A549 (cell line): ENCODE measurements at regions not wholly inside any gene's neighbourhood (a gene's known extent, or its start where the extent isn't known, plus 50 kb on each side); places are given as distances from the start of the nearest gene placed in this dataset.

Experiments
- ATAC-seq, 2 experiments: fragments of 200-7000 bp in 1 of 2; fragments of >200 bp in 1 of 2; cut with Nextera tagmentation in 1 of 2; cut with Tn5 transposase in 1 of 2; 3 replicates each; pipeline versions ENCODE4 v1.8.0 to v1.9.1; 2018 to 2020; ENCODE audit warnings: mild to moderate bottlenecking in 1 of 2, moderate library complexity in 1 of 2
- CTCF ChIA-PET: fragments of 300-600 bp; sonication (Branson Sonifier 250); formaldehyde crosslinking; extraction: SDS; loops from one replicate; lab custom pipeline; 2021; ENCODE audit warnings: antibody characterized with exemption, inconsistent platforms; lab: Yijun Ruan, JAX
- POLR2A ChIA-PET: fragments of 350-600 bp; formaldehyde crosslinking; extraction: SDS; loops from one replicate; lab custom pipeline; 2021; ENCODE audit warnings: antibody characterized with exemption, inconsistent platforms; lab: Yijun Ruan, JAX
- DNase-seq, 2 experiments: peaks; one replicate each; pipeline versions ENCODE4 v3.0.0 to v3.0.0-alpha.2; 2011 to 2016; ENCODE audit warnings: low read depth in 1 of 2, low spot score in 1 of 2
- FAIRE-seq: peaks from 2 replicates; lab custom pipeline; 2011; peaks lifted over from hg19 to GRCh38; lab: Jason Lieb, UNC
- H3K27ac ChIP-seq, 2 experiments: fragments of >200 bp; sonication (Bioruptor Twin); formaldehyde crosslinking; 3 replicates each; pipeline ENCODE4 v1.5.1; 2016 to 2017
- H3K4me1 ChIP-seq: fragments of >200 bp; sonication (Bioruptor Twin); formaldehyde crosslinking; 3 replicates; pipeline ENCODE4 v1.6.1; 2016
- H3K4me2 ChIP-seq: fragments of >200 bp; sonication (Bioruptor Twin); formaldehyde crosslinking; 3 replicates; pipeline ENCODE4 v1.6.1; 2016
- H3K4me3 ChIP-seq: fragments of >200 bp; sonication (Bioruptor Twin); formaldehyde crosslinking; 3 replicates; pipeline ENCODE4 v1.5.1; 2016
- H3K9me3 ChIP-seq: fragments of >200 bp; sonication (Bioruptor Twin); formaldehyde crosslinking; 3 replicates; pipeline ENCODE4 v1.6.1; 2016
- CBX8 ChIP-seq: fragments of 200-600 bp; sonication (generic); IDR thresholded peaks from 2 replicates; pipeline ENCODE4 v1.6.1; 2016
- CHD2 ChIP-seq: fragments of 150-350 bp; IDR thresholded peaks from 2 replicates; pipeline ENCODE4 v1.6.1; 2014; ENCODE audit warnings: low read length; ENCODE audit not compliant: partially characterized antibody
- EP300 ChIP-seq, 2 experiments: fragments of >200 bp; sonication (Bioruptor Twin); formaldehyde crosslinking; IDR thresholded peaks; 2 replicates in 1 of 2; 3 replicates in 1 of 2; pipeline ENCODE4 v1.6.1; 2016 to 2017
- FOSB ChIP-seq: fragments of 250-450 bp; sonication (Bioruptor Pico); IDR thresholded peaks from 2 replicates; pipeline ENCODE4 v1.5.0; 2020; ENCODE audit warnings: mild to moderate bottlenecking, moderate library complexity
- GATA3 ChIP-seq: IDR thresholded peaks from 2 replicates; pipeline ENCODE4 v1.6.1; 2012; ENCODE audit warnings: borderline replicate concordance
- HEYL ChIP-seq: fragments of 250-450 bp; sonication (Bioruptor Pico); IDR thresholded peaks from 2 replicates; pipeline ENCODE4 v1.8.0; 2021; ENCODE audit warnings: mild to moderate bottlenecking, moderate library complexity
- HOXA7 ChIP-seq: fragments of 250-450 bp; sonication (Bioruptor Pico); IDR thresholded peaks from 2 replicates; pipeline ENCODE4 v1.5.0; 2020; ENCODE audit warnings: mild to moderate bottlenecking, moderate library complexity
- HOXB13 ChIP-seq: fragments of 250-450 bp; sonication (Bioruptor Pico); IDR thresholded peaks from 2 replicates; pipeline ENCODE4 v1.5.0; 2020; ENCODE audit warnings: low read depth, mild to moderate bottlenecking, moderate library complexity
- KDM5A ChIP-seq: fragments of 200-600 bp; sonication (generic); IDR thresholded peaks from 2 replicates; pipeline ENCODE4 v1.6.1; 2016; ENCODE audit warnings: antibody characterized with exemption, mild to moderate bottlenecking
- MAX ChIP-seq: IDR thresholded peaks from 2 replicates; pipeline ENCODE4 v1.6.1; 2012
- POLR2AphosphoS2 ChIP-seq: conservative IDR thresholded peaks from 2 replicates; pipeline ENCODE4 v1.6.1; 2012; ENCODE audit warnings: low read length, improper control_type of control experiment, inconsistent platforms
- RARB ChIP-seq: fragments of 250-450 bp; sonication (Bioruptor Pico); IDR thresholded peaks from 2 replicates; pipeline ENCODE4 v1.8.0; 2021; ENCODE audit warnings: mild to moderate bottlenecking, moderate library complexity
- RFX5 ChIP-seq: fragments of 450-650 bp; IDR thresholded peaks from 2 replicates; pipeline ENCODE4 v1.7.1; 2014; ENCODE audit warnings: antibody characterized with exemption, mild to moderate bottlenecking, moderate library complexity
- RNF2 ChIP-seq: fragments of 200-600 bp; sonication (generic); IDR thresholded peaks from 2 replicates; pipeline ENCODE4 v1.6.1; 2016; ENCODE audit warnings: low read depth, mild to moderate bottlenecking, antibody characterized with exemption, moderate library complexity, borderline replicate concordance
- SREBF2 ChIP-seq: fragments of 450-650 bp; IDR thresholded peaks from 2 replicates; pipeline ENCODE4 v1.6.1; 2014; ENCODE audit warnings: mild to moderate bottlenecking, moderate library complexity
- TFCP2L1 ChIP-seq: fragments of 250-450 bp; sonication (Bioruptor Pico); IDR thresholded peaks from 2 replicates; pipeline ENCODE4 v1.5.0; 2021; ENCODE audit warnings: mild to moderate bottlenecking
- ZC3H11A ChIP-seq: fragments of 450-650 bp; IDR thresholded peaks from 2 replicates; pipeline ENCODE4 v1.6.1; 2014; ENCODE audit warnings: antibody characterized with exemption, mild to moderate bottlenecking
- ZSCAN20 ChIP-seq: fragments of 250-450 bp; sonication (Bioruptor Pico); IDR thresholded peaks from 2 replicates; pipeline ENCODE4 v1.8.0; 2022; ENCODE audit warnings: mild to moderate bottlenecking, moderate library complexity
- WGBS: methylation state at CpG from one replicate; pipeline ENCODE4 v1.1.6; 2017; ENCODE audit errors: missing lambda C conversion rate; 5-methylcytosine and 5-hydroxymethylcytosine counted together
- TF ChIP-seq, protein P1 (sequence below): fragments of >200 bp; sonication (Bioruptor Twin); formaldehyde crosslinking; IDR thresholded peaks from 2 replicates; pipeline ENCODE4 v1.6.1; 2016
- TF ChIP-seq, protein P2 (sequence below): fragments of 200-600 bp; sonication (generic); IDR thresholded peaks from 2 replicates; pipeline ENCODE4 v1.6.1; 2016; ENCODE audit warnings: antibody characterized with exemption, mild to moderate bottlenecking, moderate library complexity

GRCh38 chr9:7377489-7377888 is 422.1 kb downstream of the DMAC1 start:
- POLR2A ChIA-PET = no interaction called here
- no peak for TF ChIP-seq RARB (CRISPR knock-in tag)
- TF ChIP-seq, all 56 proteins: peak for 0
- WGBS = 44% methylated on average over 2 of the region's 2 CpGs
- CTCF ChIA-PET = interaction anchor here (0.7 kb wide), 1 partner anchor 25 kb away, joined by 3 read pairs; no protein-coding TSS in a partner anchor
- Histone ChIP-seq H3K4me2 (no peak overlapping the region), H3K27ac (no peak overlapping the region), H3K9me3 (0 out of 3 replicates have a peak, but pooled peaks cover 3% of the 10 kb centered on the region), H3K4me1 (no peaks in the 10 kb centered on the region), H3K4me3 (no peak overlapping the region)
- DNase-seq (no peak), ATAC-seq (no peak), FAIRE-seq (no peak)

DNA sequence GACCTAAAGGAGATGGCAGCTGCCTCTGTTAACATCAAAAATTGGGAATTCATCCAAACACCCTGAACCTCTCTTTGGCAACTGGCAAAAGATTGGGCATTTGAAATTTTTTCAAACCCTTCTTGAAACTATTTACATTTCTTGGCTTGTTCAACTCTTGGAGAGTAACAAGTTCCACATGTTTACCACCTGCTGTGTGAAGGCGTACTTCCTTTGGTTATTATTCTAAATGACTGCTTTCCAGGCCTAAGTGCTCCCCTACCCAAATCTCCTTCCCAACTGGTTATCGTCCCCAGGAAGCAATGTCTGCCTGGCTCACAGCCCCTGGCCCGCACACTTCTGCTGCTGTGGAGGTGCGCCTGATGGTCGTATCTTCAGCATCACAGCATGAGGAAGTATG is 422.7 kb downstream of the DMAC1 start:
- H3K9me3 ChIP-seq = 0 out of 3 replicates have a peak, but pooled peaks cover 3% of the 10 kb centered on the region
- WGBS = 59% methylated on average over 5 of the region's 5 CpGs
- no peak overlapping the region for H3K27ac ChIP-seq
- DNase-seq (no peak), ATAC-seq (no peak), FAIRE-seq (no peak)
- ChIA-PET CTCF (interaction anchor here (1.2 kb wide), 2 partner anchors 10 to 19 kb away, joined by 3 read pairs; no protein-coding TSS in a partner anchor), POLR2A (no interaction called here)
- no peak for TF ChIP-seq ZSCAN20 (CRISPR knock-in tag)
- no peak for TF ChIP-seq RNF2
- no peak for TF ChIP-seq MAX
- no peak for TF ChIP-seq FOSB (CRISPR knock-in tag)
- no peak for TF ChIP-seq CHD2
- no peak for TF ChIP-seq EP300 (IDR thresholded peaks at IDR 0.05)
- no peak for TF ChIP-seq CBX8
- H3K4me3 ChIP-seq = no peak overlapping the region
- H3K4me2 ChIP-seq = no peak overlapping the region
- H3K4me1 ChIP-seq = no peaks in the 10 kb centered on the region

GRCh38 chr9:7376213-7376612 is 423.4 kb downstream of the DMAC1 start:
- no peak overlapping the region for H3K4me3 ChIP-seq
- no peaks in the 10 kb centered on the region for H3K4me1 ChIP-seq
- CTCF ChIA-PET = interaction anchor here (0.6 to 1.2 kb wide), 4 partner anchors 11 to 287 kb away, joined by 3 read pairs; no protein-coding TSS in a partner anchor
- H3K4me2 ChIP-seq = no peak overlapping the region
- 0 out of 3 replicates have a peak, but pooled peaks cover 3% of the 10 kb centered on the region for H3K9me3 ChIP-seq
- ATAC-seq (no peak), DNase-seq (no peak), FAIRE-seq (no peak)
- H3K27ac ChIP-seq = no peak overlapping the region
- TF ChIP-seq HOXB13 = no peak
- TF ChIP-seq, protein P1, sequence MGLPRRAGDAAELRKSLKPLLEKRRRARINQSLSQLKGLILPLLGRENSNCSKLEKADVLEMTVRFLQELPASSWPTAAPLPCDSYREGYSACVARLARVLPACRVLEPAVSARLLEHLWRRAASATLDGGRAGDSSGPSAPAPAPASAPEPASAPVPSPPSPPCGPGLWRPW = no peak
- TF ChIP-seq KDM5A = no peak
- no peak for TF ChIP-seq GATA3
- no peak for TF ChIP-seq HEYL (CRISPR knock-in tag)
- TF ChIP-seq, protein P2, sequence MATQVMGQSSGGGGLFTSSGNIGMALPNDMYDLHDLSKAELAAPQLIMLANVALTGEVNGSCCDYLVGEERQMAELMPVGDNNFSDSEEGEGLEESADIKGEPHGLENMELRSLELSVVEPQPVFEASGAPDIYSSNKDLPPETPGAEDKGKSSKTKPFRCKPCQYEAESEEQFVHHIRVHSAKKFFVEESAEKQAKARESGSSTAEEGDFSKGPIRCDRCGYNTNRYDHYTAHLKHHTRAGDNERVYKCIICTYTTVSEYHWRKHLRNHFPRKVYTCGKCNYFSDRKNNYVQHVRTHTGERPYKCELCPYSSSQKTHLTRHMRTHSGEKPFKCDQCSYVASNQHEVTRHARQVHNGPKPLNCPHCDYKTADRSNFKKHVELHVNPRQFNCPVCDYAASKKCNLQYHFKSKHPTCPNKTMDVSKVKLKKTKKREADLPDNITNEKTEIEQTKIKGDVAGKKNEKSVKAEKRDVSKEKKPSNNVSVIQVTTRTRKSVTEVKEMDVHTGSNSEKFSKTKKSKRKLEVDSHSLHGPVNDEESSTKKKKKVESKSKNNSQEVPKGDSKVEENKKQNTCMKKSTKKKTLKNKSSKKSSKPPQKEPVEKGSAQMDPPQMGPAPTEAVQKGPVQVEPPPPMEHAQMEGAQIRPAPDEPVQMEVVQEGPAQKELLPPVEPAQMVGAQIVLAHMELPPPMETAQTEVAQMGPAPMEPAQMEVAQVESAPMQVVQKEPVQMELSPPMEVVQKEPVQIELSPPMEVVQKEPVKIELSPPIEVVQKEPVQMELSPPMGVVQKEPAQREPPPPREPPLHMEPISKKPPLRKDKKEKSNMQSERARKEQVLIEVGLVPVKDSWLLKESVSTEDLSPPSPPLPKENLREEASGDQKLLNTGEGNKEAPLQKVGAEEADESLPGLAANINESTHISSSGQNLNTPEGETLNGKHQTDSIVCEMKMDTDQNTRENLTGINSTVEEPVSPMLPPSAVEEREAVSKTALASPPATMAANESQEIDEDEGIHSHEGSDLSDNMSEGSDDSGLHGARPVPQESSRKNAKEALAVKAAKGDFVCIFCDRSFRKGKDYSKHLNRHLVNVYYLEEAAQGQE = no peak
- TF ChIP-seq SREBF2 = no peak
- no peak for TF ChIP-seq TFCP2L1 (CRISPR knock-in tag)
- TF ChIP-seq RFX5 = no peak
- TF ChIP-seq HOXA7 (CRISPR knock-in tag) = no peak
- TF ChIP-seq FOSB (CRISPR knock-in tag) = no peak
- TF ChIP-seq POLR2AphosphoS2 = no peak
- no peak for TF ChIP-seq ZC3H11A
- POLR2A ChIA-PET = no interaction called here
- WGBS = 17% methylated on average over 2 of the region's 2 CpGs
